BLaER1 treated with 17β-estradiol and CSF1 and Interleukin-3, amounts not matched to agents 10 nM and 100 nM (cell line): ENCODE measurements at regions not wholly inside any gene's neighbourhood (a gene's known extent, or its start where the extent isn't known, plus 50 kb on each side); places are given as distances from the start of the nearest gene placed in this dataset.

Experiments used
- H3K27ac ChIP-seq, 11 experiments: shearing (Covaris generic); formaldehyde crosslinking; 2 replicates each; pipeline ENCODE4 v1.8.1; 2022
- H3K27me3 ChIP-seq, 11 experiments: shearing (Covaris generic); formaldehyde crosslinking; 2 replicates each; pipeline ENCODE4 v1.8.1; 2022
- H3K36me3 ChIP-seq, 11 experiments: shearing (Covaris generic); formaldehyde crosslinking; 2 replicates each; pipeline ENCODE4 v1.8.1; 2022
- H3K4me1 ChIP-seq, 10 experiments: shearing (Covaris generic); formaldehyde crosslinking; 2 replicates each; pipeline ENCODE4 v1.8.1; 2022
- H3K4me2 ChIP-seq, 11 experiments: shearing (Covaris generic); formaldehyde crosslinking; 2 replicates each; pipeline ENCODE4 v1.8.1; 2022
- H3K4me3 ChIP-seq, 10 experiments: shearing (Covaris generic); formaldehyde crosslinking; 2 replicates each; pipeline ENCODE4 v1.8.1; 2022
- H3K9ac ChIP-seq, 11 experiments: shearing (Covaris generic); formaldehyde crosslinking; 2 replicates each; pipeline ENCODE4 v1.8.1; 2022
- H3K9me3 ChIP-seq, 11 experiments: shearing (Covaris generic); formaldehyde crosslinking; replicated peaks in 1 of 11; 2 replicates each; pipeline ENCODE4 v1.8.1; 2022
- H4K20me1 ChIP-seq, 11 experiments: shearing (Covaris generic); formaldehyde crosslinking; 2 replicates each; pipeline ENCODE4 v1.8.1; 2022
- Cebpa-rat ChIP-seq, 11 experiments: shearing (Covaris generic); IDR thresholded peaks; 2 replicates each; pipeline ENCODE4 v1.8.1; 2022

DNA sequence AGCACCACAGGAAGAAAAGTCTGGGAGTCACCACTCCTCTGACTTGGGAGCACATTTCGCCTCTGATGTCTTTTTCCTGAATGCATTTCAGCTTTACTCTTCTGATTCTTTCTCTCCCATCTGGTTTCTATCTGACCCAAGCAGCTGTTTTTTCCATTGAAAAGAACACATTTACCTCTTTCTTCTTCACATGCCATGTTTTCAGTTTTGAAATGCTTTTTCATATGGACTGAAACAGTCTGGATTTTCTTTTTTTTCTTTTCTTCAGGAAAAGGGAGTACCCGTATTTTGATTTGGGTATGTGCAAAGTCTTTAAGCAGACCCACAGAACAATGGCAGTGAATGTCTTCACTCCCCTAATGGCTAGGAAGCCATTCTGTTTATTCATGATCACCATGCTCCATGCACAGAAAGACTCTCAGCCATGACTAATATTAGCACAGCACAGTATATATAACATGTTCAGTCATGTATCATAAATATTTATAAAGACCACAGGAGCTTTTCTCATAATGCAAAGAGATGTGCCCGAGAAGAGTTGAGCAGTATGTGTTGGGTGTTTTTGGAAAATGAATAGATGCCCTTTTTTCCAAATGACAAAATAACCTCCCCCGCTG is 82.7 kb upstream of the LRIG1 start:
- Histone ChIP-seq H3K9me3 (peaks cover 15 to 35% (median 19%) of the 10 kb centered on the region in 11 experiments), H3K4me1 (peaks cover 12 to 22% (median 17%) of the 10 kb centered on the region in 10 experiments), H3K27ac (no peak overlapping the region), H3K4me2 (peak overlapping the region; percentile 27 to 76 (median 62); a peak in 20 of 22 replicates), H3K9ac (no peak overlapping the region), H3K36me3 (0 out of 22 replicates have a peak, but pooled peaks cover 0 to 4% (median 0%) of the 10 kb centered on the region in 11 experiments), H3K27me3 (peaks cover 92 to 100% (median 99%) of the 10 kb centered on the region in 11 experiments), H4K20me1 (peaks cover 0 to 47% (median 31%) of the 10 kb centered on the region in 11 experiments; a peak in 19 of 22 replicates), H3K4me3 (no peak overlapping the region)
- TF ChIP-seq Cebpa-rat (IDR thresholded peaks at IDR 0.05), result no peak

DNA sequence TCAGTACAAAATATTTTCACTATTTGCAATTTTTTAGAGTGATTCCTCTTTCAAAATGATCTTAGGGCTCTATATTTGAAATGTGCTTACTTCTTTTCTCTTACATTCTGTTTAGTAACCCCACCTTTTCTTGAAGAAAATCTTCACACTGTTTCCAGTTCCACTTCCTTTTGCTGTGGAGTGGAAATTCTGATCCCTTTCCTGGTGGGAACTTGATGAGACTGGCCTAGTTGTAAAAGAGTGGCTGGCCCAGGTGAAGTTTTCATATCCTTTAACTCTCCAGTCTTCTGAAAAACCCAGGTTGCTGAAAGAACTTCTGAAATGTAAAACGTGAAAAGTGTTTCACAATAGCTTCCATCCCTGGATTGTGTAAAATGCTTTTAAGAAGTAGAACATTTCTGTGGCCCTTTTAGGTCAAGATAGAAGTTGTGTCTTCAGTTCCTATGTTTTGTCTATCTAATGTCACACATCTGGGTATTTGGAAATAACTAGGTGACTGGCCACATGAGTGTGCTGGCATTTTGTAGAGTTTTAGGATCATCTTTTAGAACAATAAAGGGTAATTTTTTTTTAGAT is 84.8 kb upstream of the LRIG1 start:
- no peak overlapping the region for H3K4me2 ChIP-seq
- H3K4me1 ChIP-seq, result peaks cover 15 to 22% (median 18%) of the 10 kb centered on the region in 10 experiments
- no peak overlapping the region for H3K27ac ChIP-seq
- no peak overlapping the region for H3K4me3 ChIP-seq
- H3K36me3 ChIP-seq, result no peaks in the 10 kb centered on the region
- TF ChIP-seq Cebpa-rat (IDR thresholded peaks at IDR 0.05), result peak in 1 of 11 experiments; percentile 41; a peak in 1 of 22 replicates
- H3K9ac ChIP-seq, result no peak overlapping the region
- H3K9me3 ChIP-seq, result peaks cover 0 to 15% (median 0%) of the 10 kb centered on the region in 11 experiments; a peak in 3 of 22 replicates
- H4K20me1 ChIP-seq, result peaks cover 0 to 46% (median 31%) of the 10 kb centered on the region in 11 experiments; a peak in 19 of 22 replicates
- peaks cover 78 to 100% (median 90%) of the 10 kb centered on the region in 11 experiments for H3K27me3 ChIP-seq

DNA sequence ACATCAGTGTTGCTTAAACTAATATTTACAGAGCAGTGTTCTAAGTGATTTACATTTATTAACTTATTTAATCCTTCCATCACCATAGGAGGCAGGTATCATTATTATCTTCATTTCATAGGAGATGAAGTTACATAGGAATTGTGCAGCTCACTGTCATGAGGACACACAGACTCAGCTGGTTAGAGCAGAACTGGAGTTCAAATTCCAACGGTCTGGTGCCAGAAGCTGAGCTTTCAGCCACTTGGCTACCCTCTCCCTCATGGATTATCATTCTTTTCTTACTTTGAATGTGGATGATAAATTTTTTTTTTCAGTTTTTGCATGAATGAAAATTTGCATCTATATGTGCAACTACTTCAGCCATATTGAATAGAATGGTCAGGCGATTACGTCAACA is 86.0 kb upstream of the LRIG1 start:
- no peaks in the 10 kb centered on the region for H3K36me3 ChIP-seq
- peaks cover 69 to 98% (median 88%) of the 10 kb centered on the region in 11 experiments for H3K27me3 ChIP-seq
- no peak overlapping the region for H3K4me3 ChIP-seq
- H4K20me1 ChIP-seq, result peaks cover 0 to 33% (median 25%) of the 10 kb centered on the region in 11 experiments; a peak in 19 of 22 replicates
- peaks cover 0 to 14% (median 0%) of the 10 kb centered on the region in 11 experiments; a peak in 3 of 22 replicates for H3K9me3 ChIP-seq
- H3K4me1 ChIP-seq, result peaks cover 15 to 23% (median 19%) of the 10 kb centered on the region in 10 experiments
- no peak overlapping the region for H3K27ac ChIP-seq
- no peak for TF ChIP-seq Cebpa-rat (IDR thresholded peaks at IDR 0.05)
- no peak overlapping the region for H3K4me2 ChIP-seq
- H3K9ac ChIP-seq, result no peak overlapping the region

DNA sequence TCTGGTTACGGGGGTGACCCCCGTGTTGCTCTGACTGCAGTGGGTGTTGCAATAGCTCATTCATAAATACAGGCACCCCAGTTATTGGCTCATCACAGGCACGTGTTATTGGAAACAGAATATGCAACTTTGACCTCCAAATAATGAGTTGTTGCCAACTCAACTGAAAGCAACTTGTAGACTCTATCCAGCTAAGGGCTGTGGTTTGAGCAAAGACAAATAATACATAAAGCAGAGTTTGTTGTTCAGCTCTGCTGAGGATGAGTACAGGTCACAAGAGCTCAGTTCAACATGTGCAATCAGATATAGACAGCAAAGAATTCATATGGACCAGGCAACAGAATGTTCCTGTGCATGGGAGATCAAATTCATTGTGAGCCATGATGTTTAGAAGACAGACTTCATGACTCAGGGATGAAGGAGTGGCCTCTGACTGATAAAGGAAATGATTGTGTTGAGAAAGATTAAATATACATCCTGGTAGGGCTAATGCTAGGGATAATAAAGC is 87.6 kb upstream of the LRIG1 start:
- H3K4me2 ChIP-seq, result no peak overlapping the region
- 0 out of 22 replicates have a peak, but pooled peaks of 1 of the 11 experiments have one; percentile 34 for TF ChIP-seq Cebpa-rat (IDR thresholded peaks at IDR 0.05)
- peaks cover 60 to 98% (median 88%) of the 10 kb centered on the region in 11 experiments for H3K27me3 ChIP-seq
- no peak overlapping the region for H3K27ac ChIP-seq
- no peak overlapping the region for H3K4me3 ChIP-seq
- H3K9ac ChIP-seq, result no peak overlapping the region
- peaks cover 5 to 11% (median 7%) of the 10 kb centered on the region in 10 experiments; a peak in 19 of 20 replicates for H3K4me1 ChIP-seq
- peaks cover 0 to 8% (median 0%) of the 10 kb centered on the region in 11 experiments; a peak in 1 of 22 replicates for H3K9me3 ChIP-seq
- no peaks in the 10 kb centered on the region for H3K36me3 ChIP-seq
- H4K20me1 ChIP-seq, result peaks cover 0 to 18% (median 10%) of the 10 kb centered on the region in 11 experiments; a peak in 18 of 22 replicates

DNA sequence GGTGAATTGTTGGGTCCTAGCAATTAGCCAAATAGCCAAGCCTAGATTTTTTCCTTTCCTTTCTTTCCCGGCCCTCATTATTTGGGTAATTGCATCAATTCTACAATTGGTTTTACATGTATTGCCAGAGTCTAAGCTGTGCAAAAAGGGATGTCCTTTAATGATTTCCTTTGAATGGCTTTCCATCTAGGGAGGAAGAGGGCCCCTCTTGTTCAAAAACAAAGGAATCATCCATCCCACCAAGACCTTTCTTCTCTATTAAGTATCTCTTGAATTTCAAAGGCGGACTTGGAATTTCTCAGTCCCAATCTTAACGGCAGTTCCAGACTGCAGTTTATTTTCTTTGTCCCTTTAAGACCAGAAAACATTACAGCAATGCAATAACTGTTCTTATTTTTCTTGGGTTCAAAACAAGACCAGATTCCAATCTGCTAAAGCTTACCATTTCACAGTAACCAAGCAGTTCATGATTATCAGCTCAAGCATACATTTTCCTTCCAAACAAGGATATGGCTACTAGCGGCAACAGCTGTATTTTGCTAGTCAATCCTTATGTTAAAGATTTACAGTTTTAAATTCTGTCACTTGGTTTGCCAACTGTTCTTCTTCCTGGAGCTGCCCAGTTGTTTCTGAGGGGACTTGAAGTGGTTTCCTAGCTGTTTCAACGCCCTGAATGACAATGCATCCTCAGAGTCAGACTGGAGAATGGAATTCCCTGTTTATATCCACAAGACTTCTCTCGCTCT is 91.4 kb upstream of the LRIG1 start:
- no peak overlapping the region for H3K27ac ChIP-seq
- H3K4me3 ChIP-seq, result no peak overlapping the region
- no peak overlapping the region for H3K4me2 ChIP-seq
- no peaks in the 10 kb centered on the region for H3K36me3 ChIP-seq
- TF ChIP-seq Cebpa-rat (IDR thresholded peaks at IDR 0.05), result no peak
- H4K20me1 ChIP-seq, result no peaks in the 10 kb centered on the region
- H3K9me3 ChIP-seq, result no peaks in the 10 kb centered on the region
- no peak overlapping the region for H3K9ac ChIP-seq
- peaks cover 0 to 7% (median 2%) of the 10 kb centered on the region in 10 experiments; a peak in 5 of 20 replicates for H3K4me1 ChIP-seq
- H3K27me3 ChIP-seq, result peaks cover 28 to 68% (median 52%) of the 10 kb centered on the region in 11 experiments

DNA sequence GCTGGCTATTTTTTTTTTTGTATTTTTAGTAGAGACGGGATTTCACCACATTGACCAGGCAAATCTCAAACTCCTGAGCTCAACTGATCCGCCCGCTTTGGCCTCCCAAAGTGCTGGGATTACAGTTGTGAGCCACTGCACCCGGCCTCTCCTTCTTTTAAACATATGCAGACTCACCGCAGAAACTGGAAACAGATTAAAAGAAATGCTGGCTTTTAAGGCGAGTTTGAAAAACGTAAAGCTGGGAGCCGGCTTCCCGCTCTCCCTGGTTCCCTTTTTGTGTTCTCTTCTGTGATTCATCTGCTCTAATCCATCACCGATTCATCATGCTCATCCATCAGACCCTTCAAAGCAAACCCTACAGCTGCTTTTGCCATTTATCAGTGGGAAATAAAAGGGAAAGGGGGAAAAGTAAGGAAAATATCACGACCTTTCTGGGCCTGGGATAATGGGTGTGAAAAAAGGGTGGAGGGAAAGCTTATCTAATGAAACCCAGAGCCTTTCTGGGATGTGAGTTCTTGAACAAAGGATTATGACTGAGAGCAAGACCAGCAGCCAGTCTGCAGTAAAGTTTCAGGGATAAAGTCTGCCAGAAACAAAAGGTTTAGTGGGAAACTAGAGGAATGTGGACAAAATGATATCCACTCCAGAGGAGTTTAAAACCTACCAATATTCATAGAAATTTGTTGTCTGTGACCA is 92.3 kb upstream of the LRIG1 start:
- Histone ChIP-seq H3K9me3 (no peaks in the 10 kb centered on the region), H3K27me3 (peaks cover 19 to 62% (median 43%) of the 10 kb centered on the region in 11 experiments), H3K36me3 (no peaks in the 10 kb centered on the region), H3K27ac (no peak overlapping the region), H3K4me1 (peaks cover 0 to 7% (median 2%) of the 10 kb centered on the region in 10 experiments; a peak in 5 of 20 replicates), H3K9ac (no peak overlapping the region), H4K20me1 (no peaks in the 10 kb centered on the region), H3K4me3 (no peak overlapping the region), H3K4me2 (no peak overlapping the region)
- no peak for TF ChIP-seq Cebpa-rat (IDR thresholded peaks at IDR 0.05)

DNA sequence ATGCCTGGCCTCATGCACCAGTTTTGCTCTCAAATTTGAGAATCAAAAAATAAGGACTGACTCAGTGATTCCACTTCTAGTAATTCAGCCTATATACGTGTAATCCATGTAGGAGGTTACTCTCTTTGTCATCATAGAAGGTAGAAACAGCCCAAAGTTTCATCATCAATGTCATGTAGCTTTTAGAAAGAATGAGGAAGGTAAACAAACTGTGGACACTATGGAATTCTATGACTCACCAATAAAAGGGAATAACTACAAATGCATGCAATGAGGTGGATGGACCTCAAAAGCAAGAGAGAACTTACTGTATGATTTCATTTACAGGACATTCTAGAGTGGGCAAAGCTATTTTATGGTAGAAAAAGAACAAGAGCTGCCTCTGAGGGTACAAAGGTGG is 93.2 kb upstream of the LRIG1 start:
- Histone ChIP-seq H3K36me3 (no peaks in the 10 kb centered on the region), H3K27me3 (peaks cover 11 to 53% (median 34%) of the 10 kb centered on the region in 11 experiments; a peak in 21 of 22 replicates), H3K4me2 (no peak overlapping the region), H3K4me3 (no peak overlapping the region), H3K9ac (no peak overlapping the region), H3K4me1 (peaks cover 0 to 7% (median 2%) of the 10 kb centered on the region in 10 experiments; a peak in 5 of 20 replicates), H4K20me1 (no peaks in the 10 kb centered on the region), H3K27ac (no peak overlapping the region), H3K9me3 (no peaks in the 10 kb centered on the region)
- no peak for TF ChIP-seq Cebpa-rat (IDR thresholded peaks at IDR 0.05)

DNA sequence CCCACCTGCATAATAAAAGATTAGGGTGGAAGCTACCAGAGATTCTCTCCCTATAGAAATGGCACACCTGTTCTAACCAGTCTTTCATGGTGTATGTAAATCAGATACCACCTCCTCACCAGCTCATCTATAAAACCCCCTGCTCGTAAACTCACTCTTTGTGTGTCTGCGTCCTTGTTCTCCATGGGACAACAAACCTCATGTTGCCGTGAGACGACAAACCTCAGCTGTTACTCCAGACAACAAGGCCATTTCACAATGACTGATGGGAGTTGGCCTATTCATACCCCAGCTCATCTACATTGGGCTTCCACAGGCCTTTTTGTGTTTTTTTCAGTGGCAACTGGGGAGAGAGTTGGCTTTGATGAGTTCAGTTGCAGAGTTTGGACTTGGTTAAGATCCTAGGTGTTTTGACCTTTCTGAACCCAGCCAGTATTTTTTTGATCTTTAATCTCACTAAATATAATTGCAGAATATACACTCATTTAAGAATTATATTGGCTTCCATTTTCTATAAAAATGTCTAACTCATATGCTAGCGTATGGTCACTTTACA is 96.6 kb upstream of the LRIG1 start:
- TF ChIP-seq Cebpa-rat (IDR thresholded peaks at IDR 0.05), result no peak
- no peaks in the 10 kb centered on the region for H4K20me1 ChIP-seq
- H3K4me2 ChIP-seq, result no peak overlapping the region
- no peak overlapping the region for H3K27ac ChIP-seq
- H3K36me3 ChIP-seq, result no peaks in the 10 kb centered on the region
- no peak overlapping the region for H3K4me3 ChIP-seq
- no peak overlapping the region for H3K9ac ChIP-seq
- no peaks in the 10 kb centered on the region for H3K9me3 ChIP-seq
- no peaks in the 10 kb centered on the region for H3K4me1 ChIP-seq
- H3K27me3 ChIP-seq, result peaks cover 1 to 25% (median 14%) of the 10 kb centered on the region in 11 experiments; a peak in 16 of 22 replicates
